IMR-90 (cell line): ENCODE measurements at regions not wholly inside any gene's neighbourhood (a gene's known extent, or its start where the extent isn't known, plus 50 kb on each side); places are given as distances from the start of the nearest gene placed in this dataset.
"Not testable (repeated sequence)": the region's sequence is repeated elsewhere in the genome, so short reads cannot be mapped to it uniquely, and the experiment has no call there.

ENCODE experiments used
- ATAC-seq: fragments of 200-7000 bp; cut with Tn5 transposase; 2 replicates; pipeline ENCODE4 v1.9.1; 2020; ENCODE audit warnings: low read depth, mild to moderate bottlenecking, moderate library complexity
- BruUV-seq: library from RNA; stranded (reverse); fragments of 400-500 nt; replicated peaks from 2 replicates; lab custom pipeline; 2021; lab: Mats Ljungman, UMichigan
- CTCF ChIA-PET: fragments of 300-600 bp; formaldehyde crosslinking; extraction: SDS; loops from one replicate; lab custom pipeline; 2021; ENCODE audit warnings: antibody characterized with exemption; lab: Yijun Ruan, JAX
- POLR2A ChIA-PET: fragments of 300-600 bp; sonication (Branson Sonifier 250); formaldehyde crosslinking; loops from one replicate; lab custom pipeline; 2022; ENCODE audit warnings: antibody characterized with exemption; ENCODE audit not compliant: unreplicated experiment; lab: Charles Lee
- DNase-seq: peaks from one replicate; pipeline ENCODE4 v3.0.0; 2013
- H2AFZ ChIP-seq: replicated peaks from 2 replicates; pipeline ENCODE3; 2013; ENCODE audit warnings: low read length, mild to moderate bottlenecking; ENCODE audit not compliant: poor library complexity
- H2AK5ac ChIP-seq: 2 replicates; pipeline ENCODE4 v1.6.1; 2013; ENCODE audit warnings: low read depth, low read length, inconsistent platforms
- H2AK9ac ChIP-seq: replicated peaks from 2 replicates; pipeline ENCODE3; 2013; ENCODE audit warnings: mild to moderate bottlenecking, low read depth, low read length, moderate library complexity; ENCODE audit not compliant: poor library complexity
- H2BK120ac ChIP-seq: 2 replicates; pipeline ENCODE4 v1.6.1; 2013; ENCODE audit warnings: low read depth, low read length, inconsistent platforms
- H2BK15ac ChIP-seq: 3 replicates; pipeline ENCODE4 v1.6.1; 2013; ENCODE audit warnings: low read depth, low read length, inconsistent platforms
- H2BK20ac ChIP-seq: 2 replicates; pipeline ENCODE4 v1.6.1; 2013; ENCODE audit warnings: low read depth, mild to moderate bottlenecking, inconsistent platforms, low read length, moderate library complexity
- H2BK5ac ChIP-seq: 2 replicates; pipeline ENCODE4 v1.6.1; 2013; ENCODE audit warnings: mild to moderate bottlenecking, low read depth, low read length, inconsistent platforms; ENCODE audit not compliant: poor library complexity, severe bottlenecking
- H3K14ac ChIP-seq: replicated peaks from 2 replicates; pipeline ENCODE4 v1.6.1; 2013; ENCODE audit warnings: low read depth, low read length, inconsistent platforms
- H3K18ac ChIP-seq: 2 replicates; pipeline ENCODE4 v1.6.1; 2013; ENCODE audit warnings: low read depth, low read length, control low read depth
- H3K23ac ChIP-seq: 2 replicates; pipeline ENCODE4 v1.6.1; 2013; ENCODE audit warnings: low read depth, low read length, inconsistent platforms
- H3K27ac ChIP-seq: 2 replicates; pipeline ENCODE4 v1.5.1; 2013; ENCODE audit warnings: mild to moderate bottlenecking, control low read depth, low read length; ENCODE audit not compliant: insufficient read depth
- H3K27me3 ChIP-seq: 2 replicates; pipeline ENCODE4 v1.6.1; 2013; ENCODE audit warnings: low read length; ENCODE audit not compliant: control insufficient read depth, insufficient read depth
- H3K36me3 ChIP-seq: 2 replicates; pipeline ENCODE4 v1.6.1; 2013; ENCODE audit warnings: low read length, mixed read lengths; ENCODE audit not compliant: control insufficient read depth, insufficient read depth
- H3K4ac ChIP-seq: 2 replicates; pipeline ENCODE4 v1.6.1; 2013; ENCODE audit warnings: low read depth, low read length, inconsistent platforms
- H3K4me1 ChIP-seq: 2 replicates; pipeline ENCODE4 v1.6.1; 2013; ENCODE audit warnings: low read length, mixed read lengths; ENCODE audit not compliant: control insufficient read depth, insufficient read depth
- H3K4me2 ChIP-seq: 2 replicates; pipeline ENCODE4 v1.6.1; 2013; ENCODE audit warnings: low read depth, mild to moderate bottlenecking, control low read depth, low read length, moderate library complexity
- H3K4me3 ChIP-seq: 2 replicates; pipeline ENCODE4 v1.5.1; 2013; ENCODE audit warnings: low read depth, mild to moderate bottlenecking, control low read depth, low read length, moderate library complexity; ENCODE audit not compliant: insufficient read depth
- H3K56ac ChIP-seq: 2 replicates; pipeline ENCODE4 v1.6.1; 2013; ENCODE audit warnings: low read length, inconsistent platforms; ENCODE audit not compliant: insufficient read depth; ENCODE audit errors: extremely low read depth
- H3K79me1 ChIP-seq, 2 experiments: 2 replicates each; pipeline ENCODE4 v1.6.1; 2013; ENCODE audit warnings: low read length in 2 of 2, inconsistent platforms in 1 of 2, low read depth in 1 of 2
- H3K9ac ChIP-seq: 2 replicates; pipeline ENCODE4 v1.6.1; 2013; ENCODE audit warnings: low read depth, low read length, control low read depth
- H3K9me1 ChIP-seq: 2 replicates; pipeline ENCODE4 v1.6.1; 2013; ENCODE audit warnings: low read length, inconsistent platforms; ENCODE audit not compliant: insufficient read depth
- H3K9me3 ChIP-seq: 2 replicates; pipeline ENCODE4 v1.6.1; 2013; ENCODE audit warnings: low read length; ENCODE audit not compliant: control insufficient read depth, insufficient read depth
- H4K20me1 ChIP-seq: 2 replicates; pipeline ENCODE4 v1.6.1; 2013; ENCODE audit warnings: low read length, inconsistent platforms; ENCODE audit not compliant: insufficient read depth
- H4K5ac ChIP-seq: 2 replicates; pipeline ENCODE4 v1.6.1; 2013; ENCODE audit warnings: mild to moderate bottlenecking, low read depth, low read length, control low read depth
- H4K8ac ChIP-seq, 2 experiments: 2 replicates each; pipeline ENCODE4 v1.6.1; 2013; ENCODE audit warnings: low read depth in 2 of 2, low read length in 2 of 2, control low read depth in 1 of 2, inconsistent platforms in 1 of 2
- H4K91ac ChIP-seq: 2 replicates; pipeline ENCODE4 v1.6.1; 2013; ENCODE audit warnings: low read depth, low read length, inconsistent platforms; ENCODE audit not compliant: insufficient read depth
- CHD1 ChIP-seq: IDR thresholded peaks from 2 replicates; pipeline ENCODE4 v1.6.1; 2012; ENCODE audit warnings: low read depth, low read length, improper control_type of control experiment
- MAFK ChIP-seq: IDR thresholded peaks from 2 replicates; pipeline ENCODE4 v1.6.1; 2012; ENCODE audit warnings: low read depth, low read length, improper control_type of control experiment
- NFE2L2 ChIP-seq: fragments of 150-350 bp; IDR thresholded peaks from 2 replicates; pipeline ENCODE4 v1.6.1; 2016; ENCODE audit warnings: low read depth, mild to moderate bottlenecking, low read length
- WGBS, 2 experiments: methylation state at CpG; one replicate each; pipeline versions ENCODE4 v1.1.5 to v1.1.7; 2013; ENCODE audit warnings: missing lambda C conversion rate in 2 of 2; ENCODE audit not compliant: insufficient read length in 1 of 2; ENCODE audit errors: extremely low coverage in 2 of 2; 5-methylcytosine and 5-hydroxymethylcytosine counted together
- dilution Hi-C: fragments of 300-500 bp; cut with HindIII; formaldehyde crosslinking; loops from one replicate; pipeline ENCODE4 v1.14.3; 2018; ENCODE audit warnings: low sequenced_read_pairs; ENCODE audit not compliant: unreplicated experiment
- in situ Hi-C: fragments of 300-500 bp; cut with MboI; formaldehyde crosslinking; loops from 3 replicates; pipeline ENCODE4 v1.14.3; 2019; ENCODE audit warnings: low sequenced_read_pairs, inconsistent platforms, mixed read lengths
- intact Hi-C: fragments of 100-400 bp; cut with micrococcal nuclease; formaldehyde crosslinking; loops from 2 replicates; pipeline ENCODE4 v1.10.0; 2022

- no CpG with 5 or more reads among the region's 6 CpGs for WGBS, 2 experiments
- no peak for ATAC-seq
- BruUV-seq: no TSS peak
Measured at GRCh38 chr5:130836729-130837649, 328.1 kb downstream of the HINT1 start.

GRCh38 chr5:130817598-130818384 is 347.3 kb downstream of the HINT1 start:
- H3K79me1 ChIP-seq, H3K23ac ChIP-seq, H4K91ac ChIP-seq, H2BK15ac ChIP-seq, H4K8ac ChIP-seq, H3K4me2 ChIP-seq, ATAC-seq, H2BK120ac ChIP-seq, H3K56ac ChIP-seq, H3K4me1 ChIP-seq, POLR2A ChIA-PET, H2AK5ac ChIP-seq, H3K36me3 ChIP-seq, BruUV-seq, dilution Hi-C loops, H3K27ac ChIP-seq, H2BK20ac ChIP-seq, intact Hi-C loops, H2AK9ac ChIP-seq, H2BK5ac ChIP-seq, CTCF ChIA-PET, H3K18ac ChIP-seq, DNase-seq, H3K4ac ChIP-seq, in situ Hi-C loops, H2AFZ ChIP-seq, H3K4me3 ChIP-seq, H3K9me3 ChIP-seq, H3K9ac ChIP-seq, H3K9me1 ChIP-seq, H3K27me3 ChIP-seq, H4K20me1 ChIP-seq, H3K14ac ChIP-seq, H4K5ac ChIP-seq: not testable (repeated sequence)
- WGBS, 2 experiments: 88% methylated on average over 5 of the region's 28 CpGs; no CpG with 5 or more reads in 1 of the 2 experiments

More at GRCh38 chr5:130836729-130837649, 328.1 kb downstream of the HINT1 start:
- H3K23ac ChIP-seq: no peak overlapping the region
- H3K9me1 ChIP-seq: no peaks in the 10 kb centered on the region
- no peak overlapping the region for H3K4ac ChIP-seq
- no peak overlapping the region for H3K9ac ChIP-seq
- dilution Hi-C loops (no loop called here), in situ Hi-C loops (no loop called here), intact Hi-C loops (no loop called here)
- H2AK9ac ChIP-seq: no peak overlapping the region
- H4K20me1 ChIP-seq: no peaks in the 10 kb centered on the region
- no peak overlapping the region for H2BK15ac ChIP-seq
- H4K8ac ChIP-seq: no peak overlapping the region
- POLR2A ChIA-PET: no interaction called here
- no peak overlapping the region for H2BK20ac ChIP-seq
- no peak overlapping the region for H3K4me3 ChIP-seq
- no peak overlapping the region for H3K4me2 ChIP-seq
- H3K56ac ChIP-seq: no peak overlapping the region
- no peaks in the 10 kb centered on the region for H3K79me1 ChIP-seq
- CTCF ChIA-PET: no interaction called here
- H3K14ac ChIP-seq: no peak overlapping the region
- no peak overlapping the region for H2AFZ ChIP-seq
- DNase-seq: no peak
- H2BK120ac ChIP-seq: no peak overlapping the region
- TF ChIP-seq MAFK (peak; percentile 76), NFE2L2 (peak; percentile 88), CHD1 (no peak)
- H4K91ac ChIP-seq: no peak overlapping the region
- no peak overlapping the region for H3K27ac ChIP-seq
- H3K27me3 ChIP-seq: no peaks in the 10 kb centered on the region
- H2AK5ac ChIP-seq: no peak overlapping the region
- no peak overlapping the region for H3K18ac ChIP-seq
- no peaks in the 10 kb centered on the region for H3K36me3 ChIP-seq
- no peaks in the 10 kb centered on the region for H3K4me1 ChIP-seq
- H2BK5ac ChIP-seq: no peak overlapping the region
- H4K5ac ChIP-seq: no peak overlapping the region
- H3K9me3 ChIP-seq: peaks cover 2% of the 10 kb centered on the region; the same call in 1 of the 2 replicates
